HG03571 (cell line): ENCODE measurements at regions not wholly inside any gene's neighbourhood (a gene's known extent, or its start where the extent isn't known, plus 50 kb on each side); places are given as distances from the start of the nearest gene placed in this dataset.
"Not testable (repeated sequence)": the region's sequence is repeated elsewhere in the genome, so short reads cannot be mapped to it uniquely, and the experiment has no call there.

ENCODE experiments used
- ATAC-seq: cut with Tn5 transposase; IDR thresholded peaks from one replicate; pipeline ENCODE4 v1.9.1; 2021; ENCODE audit not compliant: unreplicated experiment

DNA sequence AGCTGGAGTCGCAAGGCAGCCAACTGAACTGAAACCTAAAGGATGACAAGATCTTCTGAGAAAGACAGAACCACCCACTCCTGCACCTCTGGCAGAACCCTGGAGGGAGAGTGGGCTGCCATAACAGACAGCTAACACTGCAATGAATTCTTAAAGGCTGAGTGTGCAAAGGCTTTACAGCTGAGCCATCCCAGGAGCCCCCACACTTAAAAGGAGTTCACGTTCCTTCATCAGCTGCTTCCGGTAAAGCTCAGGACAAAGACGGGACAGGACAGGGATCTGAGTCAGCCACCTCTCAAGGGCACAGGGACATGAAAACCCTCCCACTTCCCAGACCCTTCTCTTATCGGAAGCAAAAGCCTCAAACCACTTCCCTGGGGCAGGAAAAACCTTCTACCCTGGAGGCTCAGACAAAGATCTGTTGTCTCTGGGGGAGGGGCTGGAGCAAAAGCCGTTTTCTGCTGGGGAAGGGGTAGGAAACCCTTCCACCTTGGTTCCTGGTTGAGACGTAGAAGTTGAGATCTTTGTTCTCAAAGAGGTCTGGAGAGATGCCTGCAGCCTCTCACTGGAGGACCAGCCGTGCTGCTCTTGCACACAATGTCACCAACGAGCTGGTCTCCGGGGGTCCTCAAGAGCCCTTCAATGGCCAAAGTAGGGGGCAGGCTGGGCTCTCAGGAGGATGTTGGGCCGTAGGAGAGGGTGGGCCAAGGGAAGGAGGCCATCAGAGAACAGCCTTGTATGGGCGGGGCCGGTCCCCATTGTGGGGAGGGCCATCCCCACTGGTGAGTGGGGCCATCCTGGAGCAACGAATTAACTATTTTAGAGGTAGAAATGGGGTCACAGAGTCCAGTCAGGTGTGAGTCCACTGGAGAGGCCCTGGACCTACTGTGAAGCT is 452.4 kb downstream of the PTPRU start:
- ATAC-seq = no peak

DNA sequence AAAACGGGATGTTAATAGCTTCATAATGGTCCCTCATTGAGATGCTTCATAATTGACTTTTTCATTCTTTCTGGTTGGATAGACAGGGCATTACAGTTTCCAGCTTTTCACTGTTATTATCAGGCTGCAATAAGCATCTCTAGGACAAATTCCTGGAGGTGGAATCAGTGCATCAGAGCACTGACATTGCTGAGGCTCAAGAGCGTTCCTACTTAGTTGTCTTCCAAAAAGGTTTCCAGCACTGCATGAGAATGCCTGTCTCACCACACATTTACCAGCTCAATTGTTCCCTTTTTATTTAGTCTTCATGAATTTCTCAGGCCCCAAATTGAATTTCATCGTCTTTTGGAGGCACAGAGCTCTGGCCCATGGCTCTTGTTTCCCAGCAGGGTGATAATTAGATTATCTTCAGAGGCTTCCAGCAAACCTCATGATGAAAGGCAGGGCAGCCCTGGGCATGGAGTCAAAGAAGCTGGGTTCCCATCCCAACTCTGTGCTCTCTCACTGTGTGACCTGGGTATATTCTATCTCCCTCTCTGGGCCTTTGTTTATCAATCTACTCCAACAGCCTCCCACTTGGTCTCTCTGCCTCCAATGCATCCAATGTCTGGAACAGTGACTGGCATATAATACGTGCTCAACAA is 451.4 kb downstream of the PTPRU start:
- no peak for ATAC-seq

DNA sequence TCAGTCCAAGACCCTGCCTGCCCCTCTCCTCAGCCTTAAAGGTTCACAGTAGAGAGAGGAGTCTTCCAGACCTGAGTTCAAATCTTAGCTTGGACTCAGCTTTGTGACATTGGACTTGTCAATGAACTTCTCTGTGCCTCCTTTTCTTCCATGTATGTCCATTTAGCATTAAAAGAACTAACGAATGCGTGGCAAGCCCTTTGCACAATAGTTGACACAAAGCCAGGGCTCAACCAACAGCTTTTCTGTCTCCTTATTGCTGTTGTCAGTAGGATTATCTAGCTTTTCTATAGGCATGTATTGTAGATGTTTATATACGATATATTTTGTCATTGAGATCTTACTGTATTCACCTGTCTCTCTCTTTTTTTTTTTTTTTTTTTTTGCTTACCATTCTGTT is 450.8 kb downstream of the PTPRU start:
- no peak for ATAC-seq

DNA sequence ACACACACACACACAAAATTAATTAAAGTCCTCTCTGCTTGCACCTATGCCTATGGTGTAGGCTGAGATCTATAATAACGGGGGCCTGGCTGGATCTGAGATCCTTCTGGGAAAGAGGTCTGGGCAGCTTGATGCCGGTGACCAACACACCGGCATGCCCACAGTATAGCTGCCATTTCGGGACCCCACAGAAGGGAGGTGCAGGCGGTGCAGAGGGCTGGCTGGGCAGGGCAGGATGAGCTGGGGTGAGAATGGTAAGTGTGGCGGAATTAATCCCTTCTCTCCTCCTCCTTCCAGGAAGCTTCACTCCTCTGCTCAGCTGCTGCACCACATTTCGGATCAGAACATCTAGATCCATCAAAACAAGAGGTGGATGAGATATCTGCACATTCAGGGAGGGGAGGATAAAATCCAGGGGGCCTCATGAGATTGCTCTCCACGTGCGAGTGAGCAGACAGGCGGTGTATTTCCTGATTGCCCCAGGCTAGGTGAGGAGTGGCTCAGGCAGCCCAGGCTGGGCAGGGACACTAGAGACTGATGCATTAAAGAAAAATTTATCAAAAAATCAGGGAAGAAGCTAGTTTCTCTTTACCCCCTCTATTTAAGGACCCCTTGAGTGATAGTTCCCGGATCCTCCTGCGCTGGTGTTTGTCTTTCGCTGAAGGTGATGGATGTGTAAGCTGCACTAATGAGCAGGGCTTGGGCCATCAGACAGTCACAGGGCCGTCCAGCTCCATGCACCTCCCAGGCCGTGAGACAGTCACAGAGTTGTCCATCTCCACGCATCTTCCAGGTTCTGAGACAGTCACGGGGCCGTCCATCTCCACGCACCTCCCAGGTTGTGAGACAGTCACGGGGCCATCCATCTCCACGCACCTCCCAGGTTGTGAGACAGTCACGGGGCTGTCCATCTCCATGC is 449.9 kb downstream of the PTPRU start:
- no peak for ATAC-seq

DNA sequence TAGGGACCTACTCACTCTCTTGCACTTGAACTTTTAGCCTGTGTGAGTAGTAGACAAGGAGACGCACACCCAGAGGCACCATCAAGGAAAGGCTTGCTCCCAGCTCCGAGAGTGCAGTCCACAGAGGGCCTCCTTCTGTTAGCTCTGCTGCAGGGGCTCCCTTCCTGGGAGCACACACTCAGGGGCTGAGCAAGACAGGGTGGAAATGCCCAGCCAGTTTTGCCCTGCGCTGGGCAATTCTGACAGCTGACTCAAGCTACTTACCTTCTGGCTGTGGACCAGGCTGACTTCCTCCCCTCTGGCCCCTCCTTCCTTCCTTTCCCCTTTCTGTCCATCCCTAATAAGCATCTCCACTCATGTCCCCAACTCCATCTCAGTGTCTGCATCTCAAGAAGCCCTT is 449.1 kb downstream of the PTPRU start:
- no peak for ATAC-seq

DNA sequence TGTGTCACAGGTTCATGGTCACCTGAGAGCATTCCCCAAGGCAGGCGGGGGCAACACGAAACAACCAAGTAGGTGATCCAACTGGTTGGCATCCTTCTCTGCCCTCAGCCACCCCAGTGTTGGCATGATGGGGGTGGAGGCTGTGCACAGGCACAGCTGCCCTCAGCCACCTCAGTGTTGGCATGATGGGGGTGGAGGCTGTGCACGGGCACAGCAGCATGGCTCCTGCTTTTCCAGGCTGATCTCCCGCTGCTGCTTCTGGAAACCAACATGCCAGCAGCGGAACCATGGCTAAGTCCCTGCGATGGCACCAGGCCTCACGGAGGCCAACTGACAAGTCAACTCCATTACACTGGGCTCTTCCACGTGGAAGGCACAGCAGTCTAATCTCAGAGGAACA is 447.8 kb downstream of the PTPRU start:
- no peak for ATAC-seq

DNA sequence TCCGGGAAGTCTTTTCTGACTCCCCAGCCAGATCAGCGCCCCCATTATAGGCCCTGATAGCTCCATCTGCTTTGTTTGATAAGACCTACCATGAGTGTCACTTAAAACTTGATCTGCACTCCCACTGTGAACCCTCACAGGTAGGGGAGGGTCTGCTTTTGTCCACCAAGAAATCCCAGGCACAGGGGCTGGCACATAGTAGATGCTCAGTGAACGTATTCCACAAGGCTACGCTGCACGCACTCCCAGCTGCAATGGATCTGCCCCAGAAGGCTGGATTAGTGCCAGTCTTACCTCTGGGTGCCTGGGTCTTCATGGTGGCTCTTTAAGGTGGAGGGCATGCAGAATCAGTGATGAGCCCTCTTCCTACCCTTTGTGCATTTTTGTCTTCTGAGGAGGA is 447.1 kb downstream of the PTPRU start:
- ATAC-seq = no peak

DNA sequence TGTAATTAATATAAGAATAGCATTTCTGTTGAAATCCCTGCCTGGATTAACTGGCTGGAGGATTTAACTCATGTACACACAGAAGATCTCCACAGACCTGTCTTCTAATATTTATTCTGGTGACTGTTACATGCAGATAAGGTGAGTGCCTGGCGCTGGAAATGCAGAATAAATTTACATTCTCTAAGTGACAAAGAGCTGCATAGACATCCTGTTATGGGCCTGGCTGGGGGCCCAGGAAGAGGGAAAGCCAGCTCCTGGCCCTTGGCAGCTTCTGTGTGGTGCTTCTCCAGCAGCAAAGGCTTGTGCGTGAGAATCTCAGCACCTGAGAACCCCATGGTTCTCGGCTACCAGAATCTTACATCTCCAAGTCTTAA is 446.6 kb downstream of the PTPRU start:
- ATAC-seq = no peak

DNA sequence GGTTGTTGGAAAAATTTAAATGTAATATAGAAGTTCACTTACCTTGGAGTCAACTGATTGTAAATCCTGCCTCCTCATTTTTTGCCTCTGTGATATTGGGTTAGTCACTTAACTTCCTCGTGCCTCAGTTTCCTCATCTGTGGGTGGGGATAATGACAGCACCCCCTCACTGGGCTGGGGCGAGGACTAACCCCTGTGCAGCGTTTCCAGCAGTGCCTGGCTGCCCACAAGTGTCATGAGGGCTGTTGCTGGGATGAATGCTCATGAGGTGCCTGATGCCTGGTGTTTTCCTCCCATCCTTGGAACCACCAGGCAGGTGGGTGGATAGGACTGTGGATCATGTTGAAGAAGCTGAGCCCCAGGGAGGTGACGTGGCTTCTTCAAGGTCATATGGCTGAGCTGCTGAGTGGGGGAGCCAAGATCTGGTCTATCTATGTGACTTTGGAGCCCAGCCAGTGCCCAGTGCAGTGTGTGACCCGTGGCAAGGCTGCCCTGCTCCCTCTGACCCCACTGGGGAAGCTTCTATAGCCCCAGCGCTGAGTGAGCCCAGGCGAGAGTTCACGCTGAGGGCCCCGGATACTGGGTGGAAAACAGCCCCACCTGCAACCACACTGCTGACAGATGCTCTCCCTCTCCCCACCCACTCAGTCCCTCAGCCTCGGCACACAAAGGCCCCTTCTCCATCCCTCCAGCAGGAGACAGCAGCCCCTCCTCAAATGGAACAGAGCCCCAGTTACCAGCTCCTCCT is 446.0 kb downstream of the PTPRU start:
- no peak for ATAC-seq

DNA sequence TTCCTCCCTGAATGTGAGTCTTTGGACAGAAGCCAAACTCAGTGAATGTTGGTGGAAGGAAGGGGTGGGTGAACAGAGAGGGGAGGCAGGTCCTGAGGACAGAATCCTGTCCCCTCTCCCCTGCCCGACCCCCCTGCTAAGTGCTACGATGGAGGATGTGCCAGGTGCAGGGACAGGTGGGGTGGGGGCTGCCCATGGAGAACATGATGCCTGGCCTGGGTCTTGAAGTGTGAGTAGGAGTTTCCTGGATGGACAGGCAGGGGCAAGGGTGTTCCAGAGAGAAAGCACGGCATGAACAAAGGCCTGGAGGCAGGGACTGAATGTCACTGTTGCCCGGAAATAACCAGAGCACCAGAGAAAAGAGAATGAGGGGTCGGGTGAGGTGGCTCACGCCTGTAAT is 445.1 kb downstream of the PTPRU start:
- ATAC-seq = not testable (repeated sequence)

DNA sequence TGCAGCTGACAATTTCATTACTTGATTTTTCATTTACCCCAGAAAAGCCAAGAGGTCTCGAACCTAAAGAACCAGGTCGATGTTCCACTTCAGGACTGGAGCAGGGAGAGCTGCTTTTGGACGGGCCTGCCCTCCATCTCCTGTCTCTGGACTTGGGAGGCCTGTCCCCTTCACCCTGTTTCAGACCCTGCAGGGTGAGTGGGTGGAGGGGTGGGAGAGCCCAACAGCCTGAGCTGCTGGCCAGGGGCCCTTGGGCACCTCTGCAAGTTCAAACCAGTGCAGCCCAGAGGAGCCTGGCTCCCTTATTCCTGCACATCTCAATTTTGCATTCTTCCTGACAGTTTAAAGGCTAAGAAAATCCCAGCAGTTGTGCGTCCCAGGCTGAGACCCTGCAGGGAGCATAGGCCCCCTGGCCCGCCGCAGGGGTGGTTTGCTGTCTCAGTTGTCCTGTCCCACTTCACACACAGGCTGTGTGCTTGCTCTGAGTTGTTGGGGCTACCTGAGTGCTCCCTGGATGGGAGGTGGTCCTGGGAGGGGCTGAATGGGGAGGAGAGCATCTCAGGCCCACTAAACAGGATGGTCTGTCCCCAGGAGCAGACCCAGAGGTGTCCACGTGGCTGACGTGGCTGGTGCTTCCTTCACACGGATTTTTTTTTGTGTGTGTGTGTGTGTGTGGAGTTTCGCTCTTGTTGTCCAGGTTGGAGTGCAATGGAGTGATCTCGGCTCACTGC is 443.7 kb downstream of the PTPRU start:
- ATAC-seq = no peak

DNA sequence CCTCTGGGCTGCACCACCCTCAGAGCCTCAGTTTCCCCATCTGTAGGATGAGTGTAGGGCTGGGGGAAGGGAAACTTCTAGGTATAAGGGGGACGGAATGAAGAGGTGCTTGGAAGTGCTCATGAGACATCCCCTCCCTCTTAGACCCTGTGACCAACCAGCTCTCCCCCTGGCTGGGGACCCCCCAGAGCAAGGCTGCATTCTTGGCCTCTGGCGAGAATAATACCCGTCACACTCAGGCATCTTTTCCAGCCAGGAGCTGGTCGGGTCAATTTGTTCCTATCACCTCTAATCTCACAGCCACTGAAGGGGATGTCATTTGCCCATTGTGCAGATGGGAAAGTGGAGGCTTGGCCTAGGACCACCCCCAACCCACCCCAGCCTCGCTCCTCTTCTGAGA is 443.0 kb downstream of the PTPRU start:
- ATAC-seq = no peak

DNA sequence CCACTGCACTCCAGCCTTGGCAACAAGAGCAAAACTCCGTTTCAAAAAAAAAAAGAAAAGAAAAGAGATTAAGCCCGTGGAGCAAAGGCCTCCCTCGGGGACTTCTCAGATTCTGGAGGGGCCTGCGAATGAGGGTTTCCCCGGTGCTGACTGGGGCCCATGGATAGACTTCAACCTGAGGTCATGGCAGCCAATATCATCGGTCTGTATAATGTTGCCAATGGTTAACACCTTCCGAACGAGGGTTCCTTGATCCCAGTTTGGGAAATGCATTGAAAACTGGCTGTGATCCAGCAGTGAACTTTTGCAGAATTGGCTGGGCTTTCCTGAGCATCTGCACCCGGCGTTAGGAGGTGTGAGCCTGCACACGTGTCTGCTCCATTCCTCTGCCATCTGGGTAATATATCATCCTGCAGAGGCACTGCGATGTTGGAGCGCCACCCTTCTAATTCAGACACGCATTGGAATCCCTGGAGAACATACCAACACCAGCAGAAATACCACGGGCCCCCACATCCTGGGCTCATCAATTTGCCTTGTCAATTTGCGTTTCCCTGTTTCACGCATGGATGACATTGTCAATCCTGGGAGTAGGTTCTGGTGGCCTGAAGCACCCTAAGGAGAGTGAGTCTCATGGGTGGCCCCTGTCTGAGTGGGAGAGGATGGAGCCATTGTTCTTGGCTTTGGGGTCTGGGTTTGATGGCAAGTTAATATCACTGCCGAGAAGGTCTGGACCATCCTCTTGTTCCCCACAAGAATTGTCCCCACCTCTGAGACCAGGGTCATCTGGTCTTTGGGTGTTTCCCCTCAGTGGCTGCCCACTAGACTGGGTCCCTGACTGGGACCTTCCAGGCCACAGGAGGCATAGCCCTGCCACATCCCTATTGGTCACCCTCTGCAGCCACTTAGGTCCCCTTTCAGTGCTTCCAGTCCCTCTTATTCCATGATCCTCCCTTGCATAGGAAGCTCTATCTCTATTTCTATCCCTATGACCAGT is 441.0 kb downstream of the PTPRU start:
- no peak for ATAC-seq

DNA sequence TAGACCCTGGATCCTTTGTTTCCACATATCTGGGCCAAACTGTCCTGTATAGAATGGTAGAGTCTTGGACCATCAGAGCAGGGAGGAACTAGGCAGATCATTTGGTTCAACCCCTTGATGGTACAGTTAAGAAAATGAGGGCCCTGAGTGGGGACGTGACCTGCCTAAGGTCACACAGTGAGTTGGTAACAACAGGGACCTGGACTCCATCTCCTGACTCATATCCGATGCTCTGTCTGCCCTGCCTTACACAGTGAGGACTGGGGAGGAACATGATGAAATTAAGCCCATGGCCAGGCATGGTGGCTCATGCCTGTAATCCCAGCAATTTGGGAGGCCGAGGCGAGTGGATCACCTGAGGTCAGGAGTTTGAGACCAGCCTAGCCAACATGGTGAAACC is 440.2 kb downstream of the PTPRU start:
- ATAC-seq = no peak

DNA sequence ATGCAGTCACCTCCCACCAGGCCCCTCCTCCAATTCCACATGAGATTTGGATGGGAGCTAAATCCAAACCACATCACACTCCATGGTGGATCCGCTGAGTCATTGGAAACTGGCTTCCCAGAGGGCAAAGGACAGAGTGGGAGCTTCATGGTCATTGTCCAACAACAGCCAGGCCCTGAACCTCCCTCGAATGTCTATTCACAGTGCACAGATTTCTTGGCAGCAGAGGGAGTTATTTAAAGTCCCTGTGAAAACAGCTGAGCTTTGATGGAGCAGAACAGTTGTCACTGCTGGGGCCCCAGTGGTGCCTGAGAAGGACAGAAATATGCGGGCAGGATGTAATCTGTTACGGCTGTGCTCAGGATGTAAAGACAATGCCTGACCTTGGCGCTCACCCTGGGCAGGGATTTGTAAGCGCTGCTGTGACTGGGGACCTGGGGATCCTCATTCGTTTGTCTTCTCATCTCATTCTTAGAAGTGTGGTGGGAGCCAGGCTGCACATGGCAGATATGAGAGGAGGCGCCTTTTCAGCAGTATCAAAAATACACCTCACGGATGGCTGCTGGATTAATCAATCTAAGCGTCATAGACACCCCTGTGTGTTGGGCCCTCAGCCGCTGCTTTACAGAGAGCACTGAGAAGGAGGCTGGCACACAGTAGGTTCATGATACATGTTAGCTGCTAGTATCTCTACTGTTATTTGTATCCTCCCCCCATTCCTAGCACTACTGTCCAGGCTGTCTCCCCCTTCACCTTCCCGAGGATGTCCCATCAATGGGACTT is 439.4 kb downstream of the PTPRU start:
- no peak for ATAC-seq

DNA sequence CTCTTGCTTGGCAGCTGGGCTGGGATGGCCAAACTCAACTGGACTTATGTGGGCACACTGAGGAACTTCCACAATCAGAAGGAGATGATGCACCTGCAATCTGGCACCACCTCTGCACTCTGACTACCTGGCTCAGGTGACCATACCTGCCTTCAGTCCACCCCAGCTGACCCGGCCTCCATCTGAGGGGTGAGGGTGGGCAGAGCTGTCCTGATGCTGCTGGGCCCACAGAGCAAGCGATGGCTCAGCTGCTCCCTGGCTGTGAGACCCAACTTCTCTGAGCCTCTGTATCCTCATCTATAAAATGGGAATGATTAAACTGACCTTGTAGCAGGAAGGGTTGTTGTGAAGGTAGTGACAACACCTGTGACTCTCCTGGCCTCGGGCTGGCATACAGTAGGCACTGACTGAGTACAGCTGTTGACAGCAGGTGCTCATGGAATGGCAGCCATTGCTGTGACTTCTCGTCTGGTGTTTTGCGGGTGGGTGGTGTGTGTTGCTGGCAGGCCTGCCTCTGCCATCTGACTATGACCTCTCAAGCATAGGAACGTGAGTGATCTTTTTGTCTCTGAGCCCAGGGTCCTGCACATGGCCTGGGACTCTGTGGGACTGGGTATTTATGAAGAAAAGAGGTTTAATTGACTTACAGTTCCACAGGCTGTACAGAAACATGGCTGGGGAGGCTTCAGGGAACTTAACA is 438.5 kb downstream of the PTPRU start:
- no peak for ATAC-seq
